Activated CD8-positive, alpha-beta memory T cell treated with anti-CD3 and anti-CD28 coated beads for 4 hours (primary cell): ENCODE measurements at regions not wholly inside any gene's neighbourhood (a gene's known extent, or its start where the extent isn't known, plus 50 kb on each side); places are given as distances from the start of the nearest gene placed in this dataset.
"Not testable (repeated sequence)": the region's sequence is repeated elsewhere in the genome, so short reads cannot be mapped to it uniquely, and the experiment has no call there.

Experiments used
- DNase-seq, 2 donors: peaks; one replicate each; pipeline ENCODE4 v3.0.0-alpha.2; 2020; ENCODE audit warnings: low read depth in 2 of 2

DNA sequence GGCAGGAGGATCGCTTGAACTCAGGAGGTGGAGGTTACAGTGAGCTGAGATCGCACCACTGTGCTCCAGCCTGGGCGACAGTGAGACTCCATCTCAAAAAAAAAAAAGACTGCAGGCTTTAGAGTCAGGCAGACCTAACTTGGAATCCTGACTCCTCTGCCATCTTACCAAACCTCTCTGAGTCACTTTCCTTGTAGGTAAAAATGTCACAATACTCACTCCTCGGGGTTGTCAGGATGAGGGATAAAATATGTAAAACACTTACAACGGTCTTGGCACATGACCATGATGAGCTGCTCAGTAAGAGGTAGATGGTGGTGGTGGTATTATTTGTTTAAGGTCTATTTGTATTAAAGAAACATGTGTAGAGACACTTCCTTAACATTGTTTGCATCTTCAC, 154.1 kb upstream of the PDE1C start:
- no peak for DNase-seq

DNA sequence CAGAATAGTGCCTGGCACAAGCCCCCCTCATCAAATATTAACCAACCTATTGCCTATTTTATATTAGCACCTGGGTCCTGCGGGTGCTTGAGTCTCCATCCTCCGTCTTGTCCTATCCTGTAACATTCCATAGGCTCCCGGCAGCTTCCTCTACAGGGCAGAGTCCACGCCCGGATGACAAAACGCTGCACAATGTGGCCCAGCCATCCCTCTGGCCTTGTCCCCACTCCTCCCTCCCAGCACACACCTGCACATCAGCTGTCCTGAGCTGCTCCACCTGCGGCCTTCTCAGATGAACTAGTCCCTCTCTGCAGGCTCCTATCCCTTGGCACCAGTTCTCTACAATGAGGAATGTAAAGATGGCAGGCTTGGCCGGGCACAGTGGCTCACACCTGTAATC, 153.5 kb upstream of the PDE1C start:
- no peak for DNase-seq

DNA sequence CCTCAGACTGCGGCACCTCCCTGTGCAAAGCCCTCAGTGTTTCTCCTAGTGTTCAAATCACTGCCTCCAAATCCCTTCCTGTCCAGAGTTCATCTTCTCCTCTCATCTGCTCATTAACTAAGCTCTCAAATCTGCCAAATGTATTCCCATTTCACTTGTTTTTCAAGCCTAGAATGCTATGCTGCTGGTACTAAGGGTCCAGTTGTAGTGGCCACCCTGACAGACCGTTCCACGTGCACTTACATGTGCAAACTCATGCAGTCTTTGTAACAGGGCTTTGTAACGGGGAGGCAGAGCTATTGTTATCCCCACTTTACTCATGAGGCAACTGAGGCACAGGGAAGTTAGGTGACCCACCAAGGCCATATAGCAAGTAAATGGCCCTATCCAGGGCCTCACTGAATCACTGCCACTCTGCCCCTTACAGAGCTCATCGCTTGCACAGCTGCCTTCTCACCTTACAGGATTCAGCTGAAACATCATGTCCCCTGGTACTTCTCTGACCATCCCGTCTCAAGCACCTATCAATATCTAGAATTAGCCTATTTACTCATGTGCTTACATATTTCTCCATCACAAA, 153.0 kb upstream of the PDE1C start:
- no peak for DNase-seq

DNA sequence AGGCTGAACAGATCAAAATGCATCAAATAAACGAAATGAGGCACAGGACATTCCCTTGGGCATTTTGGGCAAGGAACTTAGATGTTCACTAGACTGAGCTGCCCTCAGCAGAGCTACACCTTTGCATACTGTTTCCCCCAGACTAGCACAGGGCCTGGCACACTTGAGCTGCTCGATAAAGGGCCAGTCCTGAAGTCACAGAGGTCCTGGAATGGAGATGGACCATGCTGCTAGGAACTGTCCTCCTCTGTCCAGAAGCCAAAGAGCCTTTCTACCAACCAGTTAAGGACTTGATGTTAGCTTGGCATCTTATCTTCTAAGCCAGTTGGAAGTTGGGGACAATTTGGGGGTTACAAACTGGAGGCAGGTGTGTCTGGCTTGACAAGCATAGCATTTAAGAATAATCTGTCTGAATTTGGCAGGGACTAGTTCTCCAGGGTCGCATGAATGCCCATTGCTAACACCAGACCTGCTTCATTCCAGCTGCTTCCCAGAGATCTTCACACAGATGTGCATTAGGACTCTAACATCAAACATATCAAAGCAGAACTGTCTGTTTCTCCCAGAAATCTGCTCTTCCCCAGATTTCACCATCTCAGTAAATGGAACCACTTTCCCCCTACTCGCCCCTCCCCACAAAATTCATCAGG, 152.2 kb upstream of the PDE1C start:
- DNase-seq, result no peak

DNA sequence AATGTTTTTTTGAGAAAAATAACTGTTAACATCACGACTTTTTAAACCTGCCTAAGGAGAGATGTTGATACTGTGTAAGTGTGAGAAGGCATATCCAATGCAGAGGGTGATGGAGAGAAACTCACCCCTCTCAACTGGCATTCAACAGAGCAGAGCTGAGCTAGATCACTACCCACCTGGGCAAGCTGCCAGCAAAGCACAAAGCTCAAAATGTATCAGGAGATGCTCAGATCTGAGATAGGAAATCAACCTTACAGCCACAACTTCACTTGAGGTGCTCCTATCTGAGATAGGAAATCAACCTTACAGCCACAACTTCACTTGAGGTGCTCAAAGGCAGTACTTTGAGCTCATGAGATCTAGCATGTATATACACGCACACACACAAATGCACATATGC, 151.5 kb upstream of the PDE1C start:
- no peak for DNase-seq

DNA sequence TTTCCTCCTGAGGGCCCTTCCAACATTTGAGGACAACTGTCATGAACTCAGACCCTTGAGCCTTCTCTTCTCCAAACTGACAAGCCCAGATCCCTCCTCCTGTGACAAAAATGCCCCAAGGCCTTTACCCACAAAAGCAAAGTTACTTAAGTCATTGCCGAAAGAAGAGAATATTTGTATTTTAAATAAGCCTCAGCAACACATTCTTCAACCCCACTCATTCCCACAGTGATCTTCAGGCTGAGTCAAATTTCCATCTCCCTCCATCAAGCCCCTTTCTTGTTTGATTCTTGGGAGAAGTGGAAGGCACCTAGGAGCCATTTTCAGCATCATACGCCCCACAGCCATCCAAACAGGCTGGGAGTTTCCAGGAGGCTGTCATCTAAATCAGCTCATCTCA, 150.8 kb upstream of the PDE1C start:
- no peak for DNase-seq

DNA sequence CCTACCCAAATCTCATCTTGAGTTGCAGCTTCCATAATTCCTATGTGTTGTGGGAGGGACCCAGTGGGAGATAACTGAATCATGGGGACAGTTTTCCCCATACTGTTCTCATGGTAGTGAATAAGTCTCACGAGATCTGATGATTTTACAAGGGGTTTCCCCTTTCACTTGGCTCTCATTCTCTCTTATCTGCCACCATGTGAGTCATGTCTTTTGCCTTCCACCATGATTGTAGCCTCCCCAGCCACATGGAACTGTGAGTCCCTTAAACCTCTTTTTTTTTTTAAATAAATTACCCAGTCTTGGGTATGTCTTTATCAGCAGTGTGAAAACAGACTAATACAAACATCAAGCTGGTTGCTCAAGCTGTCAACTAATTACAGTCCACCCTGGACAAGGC, 149.6 kb upstream of the PDE1C start:
- not testable (repeated sequence) for DNase-seq

DNA sequence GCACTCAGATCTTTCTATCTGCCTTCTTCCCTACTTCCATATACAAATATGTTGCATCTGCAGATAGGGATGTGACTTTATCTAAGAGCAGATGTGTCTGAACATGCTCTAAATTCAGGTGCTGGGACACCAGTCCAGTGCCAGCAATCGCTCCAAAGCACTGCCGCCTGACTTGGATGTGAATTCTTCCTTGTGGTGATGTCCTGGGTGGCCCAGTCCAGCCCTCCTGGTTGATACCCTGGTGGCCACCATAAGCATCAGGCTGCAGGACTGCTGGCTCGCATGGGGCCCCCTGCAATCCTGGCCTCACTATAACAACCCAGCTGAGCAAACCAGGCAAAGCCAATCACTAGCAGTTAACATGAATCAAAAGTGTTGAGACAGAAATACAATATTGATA, 149.2 kb upstream of the PDE1C start:
- DNase-seq, result no peak

DNA sequence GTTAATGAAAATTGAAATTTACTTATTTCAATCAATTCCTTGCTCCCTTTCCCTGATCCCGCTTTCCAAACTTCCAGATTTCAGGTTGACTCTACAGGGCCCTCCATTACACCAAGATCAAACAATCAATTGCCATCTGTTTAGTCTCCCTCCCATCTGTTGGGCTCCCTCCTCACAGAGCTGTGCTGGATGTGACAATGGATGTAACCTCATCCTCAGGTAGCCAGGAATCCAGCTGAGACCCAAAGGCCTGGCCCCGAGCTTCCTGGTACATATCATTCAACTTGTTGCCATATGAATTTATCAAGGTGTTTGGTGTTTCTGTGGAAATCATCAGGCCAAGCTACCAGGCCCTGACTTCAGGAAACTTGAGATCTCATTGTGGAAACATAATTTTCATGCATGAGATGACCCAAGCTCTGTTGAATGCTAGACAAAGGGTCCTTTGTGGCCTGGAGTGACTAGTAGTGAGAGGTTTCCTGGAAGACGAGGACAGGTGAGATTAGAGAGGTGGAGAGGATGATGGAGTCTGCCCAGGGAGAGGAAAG, 148.6 kb upstream of the PDE1C start:
- DNase-seq, result no peak

DNA sequence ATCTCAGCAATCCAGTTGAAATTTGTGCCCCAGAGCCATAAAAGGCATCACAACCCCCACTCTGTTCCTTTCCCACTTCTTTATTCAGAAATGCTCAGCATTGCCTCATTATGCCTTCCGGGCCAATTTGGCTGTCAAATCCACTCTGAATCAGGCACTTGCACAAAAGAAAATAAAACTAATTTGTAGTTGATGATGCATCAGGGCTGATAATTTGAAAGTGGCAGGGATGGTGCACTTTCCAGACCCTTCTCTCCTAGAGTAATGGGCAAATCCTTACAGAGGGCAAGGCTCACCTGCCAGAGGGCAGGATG, 147.9 kb upstream of the PDE1C start:
- no peak for DNase-seq

DNA sequence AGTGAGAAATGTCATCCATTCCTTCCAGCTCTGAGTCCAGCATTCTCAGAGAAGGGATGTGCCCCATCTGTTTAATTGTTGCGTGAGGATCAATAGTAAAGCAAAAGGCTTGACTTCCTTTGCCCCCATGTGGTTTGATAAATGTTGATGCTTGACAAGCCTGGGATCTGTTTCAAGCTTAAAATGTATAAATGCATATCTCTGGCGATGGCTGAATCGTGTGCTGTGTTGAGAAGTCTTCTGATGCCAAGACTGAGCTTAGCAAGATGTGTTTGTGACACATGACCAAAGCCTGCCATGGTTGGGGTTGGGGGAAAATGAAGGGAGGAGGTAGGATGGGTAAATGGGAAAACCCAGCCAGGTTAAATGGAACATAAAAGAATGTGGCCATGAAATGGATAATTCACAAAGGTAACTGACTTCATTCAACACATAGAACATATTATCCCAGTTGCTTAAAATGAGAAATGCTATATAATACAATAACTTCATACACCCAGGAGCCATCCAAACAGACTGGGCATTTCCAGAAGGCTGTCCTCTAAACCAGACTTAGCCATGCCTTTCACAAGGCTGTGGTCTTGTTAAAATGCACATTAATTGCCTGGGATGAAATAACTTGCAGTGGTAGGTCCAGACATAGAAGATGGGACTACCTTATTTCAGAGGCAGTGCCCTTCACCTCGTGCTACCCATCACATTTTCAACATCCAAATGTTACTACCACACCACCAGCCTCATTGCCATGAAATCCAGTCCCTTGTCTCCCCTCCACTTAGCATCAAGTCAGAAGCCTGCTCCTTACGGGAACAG, 147.3 kb upstream of the PDE1C start:
- no peak for DNase-seq

DNA sequence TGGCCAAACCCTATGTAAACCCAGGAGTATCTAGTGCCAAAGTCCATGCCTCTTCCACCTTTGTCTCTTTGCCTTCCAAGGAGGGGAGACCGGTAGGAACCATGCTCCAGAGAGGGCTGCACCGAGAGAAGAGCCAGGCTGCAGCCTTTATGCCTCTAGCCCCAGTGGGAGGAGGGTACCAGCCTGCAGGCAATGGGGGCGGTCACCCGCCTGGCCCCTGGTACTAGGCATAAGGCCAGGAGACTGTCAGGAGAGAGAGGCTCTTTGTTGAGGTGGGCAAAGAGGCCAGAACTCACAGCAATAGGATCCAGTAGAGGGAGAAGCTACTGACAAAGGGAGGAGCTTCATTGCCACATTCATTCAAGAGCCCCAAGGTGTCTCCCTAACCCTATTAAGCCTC, 146.6 kb upstream of the PDE1C start:
- DNase-seq, result no peak

DNA sequence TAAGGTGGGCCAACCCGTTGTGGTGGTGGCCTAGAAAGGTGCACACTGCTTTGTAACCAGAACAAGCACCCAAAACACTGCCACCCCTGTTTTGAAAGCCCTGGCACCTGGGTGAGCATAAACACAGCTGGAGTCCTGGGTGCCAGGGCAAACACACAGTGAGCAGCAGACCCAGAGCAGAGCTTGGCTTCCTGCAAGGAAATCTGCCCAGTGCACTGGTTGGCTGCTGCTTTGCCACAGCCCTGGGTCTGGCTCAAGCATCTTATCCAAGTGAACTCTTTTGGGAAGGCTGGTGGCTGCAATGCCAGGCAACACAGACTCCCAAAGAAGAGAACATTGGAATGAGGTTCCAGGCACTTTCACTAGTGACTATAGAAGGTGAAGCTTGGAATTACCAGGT, 145.5 kb upstream of the PDE1C start:
- DNase-seq, result no peak

DNA sequence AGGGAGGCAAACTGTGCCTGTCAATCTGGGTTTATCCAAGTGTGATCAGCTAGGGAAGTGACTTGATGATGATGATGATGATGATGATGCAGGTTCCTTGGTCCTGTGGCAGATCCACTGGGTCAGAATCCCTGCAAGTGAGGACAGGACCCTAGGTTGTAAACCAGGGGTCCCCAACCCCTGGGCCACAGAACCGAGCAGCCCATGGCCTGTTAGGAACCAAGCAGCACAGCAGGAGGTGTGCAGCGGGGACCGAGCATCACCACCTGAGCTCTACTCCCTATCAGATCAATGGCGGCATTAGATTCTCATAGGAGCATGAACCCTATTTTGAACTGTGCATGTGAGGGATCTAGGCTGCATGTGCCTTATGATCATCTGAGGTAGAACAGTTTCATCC, 144.7 kb upstream of the PDE1C start:
- no peak for DNase-seq

DNA sequence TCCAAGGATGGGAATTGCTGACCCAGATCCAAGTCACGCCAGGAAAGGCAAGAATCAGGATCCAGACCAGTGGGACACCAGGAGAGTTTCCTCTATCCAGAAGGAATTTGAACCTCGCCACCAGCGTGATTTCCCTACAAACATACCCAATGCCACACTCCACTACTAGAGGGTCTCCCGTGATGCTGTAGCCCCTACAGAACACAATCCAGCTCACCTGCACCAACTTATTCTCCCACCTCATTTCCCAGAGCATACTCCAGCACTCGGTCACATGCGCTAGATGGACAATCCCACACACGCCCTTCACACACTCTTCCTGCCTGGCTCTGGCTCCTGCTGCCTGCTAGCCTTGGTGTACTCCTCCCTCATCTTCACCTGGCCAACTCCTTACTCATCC, 142.1 kb upstream of the PDE1C start:
- no peak for DNase-seq

DNA sequence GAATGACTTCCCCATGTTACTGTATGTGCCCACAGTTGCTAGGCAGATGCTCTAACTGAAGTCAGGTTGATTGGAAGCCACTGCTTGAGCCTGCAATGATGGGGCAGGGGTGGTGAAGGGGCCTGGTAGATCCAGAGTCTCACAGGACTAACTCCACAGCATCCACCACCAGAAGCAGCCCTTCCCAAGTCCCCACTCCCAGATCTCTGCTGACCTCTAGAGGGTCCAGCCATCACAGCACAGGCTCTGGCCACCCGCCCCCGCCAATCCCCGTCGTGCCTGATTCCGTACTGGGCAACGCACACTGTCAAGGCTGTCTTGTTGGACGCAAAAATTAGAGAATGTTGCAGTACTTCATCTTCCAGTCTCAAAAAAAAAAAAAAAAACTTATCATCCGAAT, 136.8 kb upstream of the PDE1C start:
- DNase-seq, result no peak

DNA sequence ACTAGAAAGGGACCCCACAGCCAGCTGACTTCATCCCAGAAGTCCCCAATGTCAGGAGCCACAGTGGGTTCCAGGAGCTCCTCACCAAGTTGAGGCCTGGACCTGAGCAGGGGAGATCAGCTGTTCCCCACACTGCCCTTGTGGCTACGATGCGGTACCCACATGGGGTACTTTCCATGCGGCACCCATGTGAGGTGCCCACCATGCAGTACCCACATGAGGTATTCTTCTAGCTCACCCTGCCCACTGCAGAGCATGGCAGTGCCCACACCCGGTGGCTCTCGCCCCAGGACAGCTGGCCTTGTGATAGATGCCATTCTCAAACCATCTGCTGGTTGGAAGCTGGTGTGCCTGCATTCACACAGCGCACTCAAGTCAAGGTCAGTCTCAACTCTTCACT, 136.3 kb upstream of the PDE1C start:
- DNase-seq, result no peak

DNA sequence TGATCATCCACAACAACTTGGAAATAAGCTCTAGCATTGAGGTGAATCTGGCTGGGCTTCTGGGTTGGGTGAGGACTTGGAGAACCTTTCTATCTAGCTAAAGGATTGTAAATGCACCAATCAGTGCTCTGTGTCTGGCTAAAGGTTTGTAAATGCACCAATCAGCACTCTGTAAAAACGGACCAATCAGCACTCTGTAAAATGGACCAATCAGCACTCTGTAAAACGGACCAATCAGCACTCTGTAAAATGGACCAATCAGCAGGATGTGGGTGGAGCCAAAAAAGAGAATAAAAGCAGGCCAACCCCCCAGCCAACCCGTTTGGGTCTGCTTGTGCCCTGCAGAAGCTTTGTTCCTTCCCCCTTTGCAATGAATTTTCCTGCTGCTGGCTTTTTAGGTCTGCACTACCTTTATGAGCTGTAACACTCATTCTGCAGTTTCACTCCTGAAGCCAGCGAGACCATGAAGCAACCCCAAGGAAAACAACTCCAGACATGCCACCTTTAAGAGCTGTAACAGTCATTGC, 135.2 kb upstream of the PDE1C start:
- DNase-seq, result not testable (repeated sequence)

DNA sequence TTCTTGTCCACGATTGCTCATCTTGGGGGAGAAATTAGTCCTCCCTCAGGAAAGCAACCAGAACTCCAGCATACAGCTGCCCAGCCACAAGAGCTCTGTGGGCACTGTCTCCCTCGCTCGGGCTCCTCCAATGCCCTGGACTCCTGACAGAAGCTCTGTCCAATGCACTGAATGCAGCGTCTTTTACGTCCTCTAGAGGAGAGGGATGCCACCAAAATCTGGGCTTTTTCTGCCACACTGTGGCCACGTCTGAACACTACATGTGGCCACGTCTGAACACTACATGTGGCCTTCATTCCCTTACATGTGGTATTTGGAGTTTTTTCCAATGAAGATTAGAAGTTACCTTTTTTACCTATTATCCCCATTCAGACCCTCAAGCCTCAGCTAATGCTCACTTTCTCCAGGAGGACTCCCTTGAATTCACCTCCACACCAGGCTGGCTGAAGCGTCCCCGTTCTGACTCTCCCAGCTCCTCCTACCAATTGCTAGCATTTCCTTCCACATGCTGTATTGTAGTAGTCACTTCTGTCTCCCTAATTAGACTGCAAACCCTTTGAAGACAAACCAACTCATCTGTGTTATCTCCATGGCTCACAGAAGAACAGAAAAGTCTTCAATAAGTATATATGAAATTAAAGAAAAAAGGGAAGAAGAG, 134.3 kb upstream of the PDE1C start:
- DNase-seq, result no peak

DNA sequence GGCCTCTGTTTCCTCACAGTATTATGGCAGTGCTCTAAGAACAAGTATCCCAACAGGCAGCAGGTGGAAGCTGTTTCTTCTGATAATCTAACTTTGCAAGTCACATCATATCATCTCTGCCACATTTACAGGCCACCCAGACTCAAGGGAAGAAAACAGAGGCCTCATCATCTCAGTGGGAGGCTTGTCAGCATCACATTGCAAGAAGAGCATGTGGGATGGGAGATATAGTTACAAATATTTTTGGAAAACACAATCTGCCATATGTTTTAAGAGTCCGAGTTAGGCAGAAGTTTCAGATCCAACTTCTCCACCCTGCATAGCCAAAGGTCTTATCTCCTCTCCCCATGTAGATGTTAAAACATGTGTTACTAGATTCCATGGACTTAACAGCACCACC, 130.4 kb upstream of the PDE1C start:
- no peak for DNase-seq

DNA sequence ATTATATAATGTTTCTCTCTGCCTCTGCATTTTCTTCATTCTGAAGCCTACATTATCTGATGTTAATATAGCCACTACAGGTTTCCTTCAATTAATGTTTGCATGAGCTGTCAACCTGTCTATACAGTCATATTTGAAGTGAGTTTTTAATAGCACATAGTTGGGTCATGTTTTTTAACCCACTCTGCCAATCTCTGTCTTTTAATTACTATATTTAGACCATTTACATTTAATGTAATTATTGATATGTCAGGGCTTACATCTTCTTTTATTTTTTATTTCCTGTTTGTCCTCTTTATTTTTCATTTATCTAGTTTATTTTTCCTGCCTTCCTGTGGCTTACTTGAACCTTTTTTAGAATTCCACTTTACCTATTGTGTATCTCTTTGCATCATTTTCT, 124.3 kb upstream of the PDE1C start:
- DNase-seq, result no peak

DNA sequence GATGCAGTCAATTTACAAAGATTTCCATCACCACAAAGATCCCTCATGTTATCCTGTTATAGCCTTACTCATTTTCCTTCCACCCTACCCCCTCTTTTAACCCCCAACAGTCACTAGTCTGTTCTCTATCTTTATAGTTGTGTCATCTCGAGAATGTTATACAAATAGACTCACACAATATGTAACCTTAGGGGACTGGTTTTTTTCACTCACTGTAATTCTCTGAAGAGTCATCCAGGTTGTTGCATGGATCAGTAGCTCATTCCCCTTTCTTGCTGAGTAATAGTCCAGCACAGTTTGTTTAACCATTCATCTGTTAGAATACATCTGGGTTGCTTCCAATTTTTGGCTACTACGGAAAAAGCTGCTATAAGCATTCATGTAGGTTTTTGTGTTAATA, 121.1 kb upstream of the PDE1C start:
- no peak for DNase-seq
